CD4-positive, alpha-beta T cell treated with Interleukin-4 for 1 hour (primary cell): ENCODE measurements at regions not wholly inside any gene's neighbourhood (a gene's known extent, or its start where the extent isn't known, plus 50 kb on each side); places are given as distances from the start of the nearest gene placed in this dataset.
A peak's percentile ranks its signal among the peaks of the same experiment; 100 is the strongest.

Experiments used
- DNase-seq, 2 donors: peaks; one replicate each; pipeline ENCODE4 v3.0.0-alpha.2; 2020 to 2022

DNA sequence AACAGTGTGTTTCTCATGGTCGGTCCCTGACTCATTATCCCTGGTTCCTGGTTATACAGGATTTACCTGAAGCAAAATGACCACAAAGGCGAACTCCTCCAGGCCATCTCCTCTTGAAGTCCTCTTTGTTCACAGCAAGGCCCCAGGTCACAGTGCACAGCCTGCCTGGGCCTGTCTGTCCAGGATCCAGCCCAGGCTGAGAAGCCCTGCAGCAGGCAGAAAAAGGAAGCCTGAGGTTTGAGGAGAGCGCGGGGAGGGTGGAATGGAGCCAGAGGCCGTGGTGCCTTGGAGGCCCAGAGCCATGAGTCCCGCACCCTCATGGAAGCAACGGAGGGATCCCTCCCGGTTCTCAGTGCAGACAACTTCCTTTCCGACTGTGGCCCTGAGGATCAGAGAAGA, 136.8 kb upstream of the IRF2BP2 start:
- DNase-seq = no peak

DNA sequence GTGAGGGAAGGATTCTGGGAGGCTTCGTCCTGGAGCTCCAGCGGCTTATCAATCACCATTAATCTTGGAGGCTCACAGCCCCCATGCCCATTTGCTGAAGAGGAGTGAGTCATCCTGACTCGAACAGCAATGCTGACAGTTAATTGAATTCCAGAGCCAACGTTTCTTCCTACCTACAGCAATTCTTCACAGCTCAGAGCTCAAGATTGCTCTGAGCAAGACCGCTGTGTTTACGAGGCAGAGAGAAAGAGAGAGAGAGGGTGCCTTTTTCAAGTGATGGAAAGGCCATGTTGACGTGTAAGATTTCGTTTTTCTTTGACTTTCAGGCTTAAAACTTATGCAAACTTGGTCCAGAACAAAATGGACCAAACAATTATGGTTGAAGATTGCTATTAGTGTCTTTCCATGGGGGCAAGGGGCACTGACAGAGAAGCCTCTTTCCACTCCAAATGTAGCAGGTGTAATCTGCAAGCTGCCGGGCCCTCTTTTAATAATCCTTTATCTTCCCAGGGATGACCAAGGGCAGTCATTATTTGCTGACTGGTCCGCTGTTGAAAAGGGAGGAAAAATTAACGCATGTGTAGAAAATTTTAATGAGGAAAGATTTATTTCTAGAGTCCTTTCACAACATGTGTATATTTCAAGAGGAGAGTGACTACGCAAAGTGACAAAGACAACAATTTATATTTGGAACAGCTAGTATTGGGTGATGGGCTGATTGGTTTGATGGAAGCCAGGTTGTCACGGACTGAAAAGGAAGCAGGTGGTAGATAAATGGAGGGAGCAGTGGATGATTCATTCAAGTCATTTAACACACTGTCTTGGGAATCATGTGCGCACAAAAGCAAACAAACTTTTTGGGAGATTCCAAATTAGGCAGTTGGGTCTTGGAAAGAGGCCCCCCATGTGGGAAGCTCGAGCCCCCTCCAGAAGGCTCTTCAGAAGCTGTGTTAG, 136.1 kb upstream of the IRF2BP2 start:
- no peak for DNase-seq

DNA sequence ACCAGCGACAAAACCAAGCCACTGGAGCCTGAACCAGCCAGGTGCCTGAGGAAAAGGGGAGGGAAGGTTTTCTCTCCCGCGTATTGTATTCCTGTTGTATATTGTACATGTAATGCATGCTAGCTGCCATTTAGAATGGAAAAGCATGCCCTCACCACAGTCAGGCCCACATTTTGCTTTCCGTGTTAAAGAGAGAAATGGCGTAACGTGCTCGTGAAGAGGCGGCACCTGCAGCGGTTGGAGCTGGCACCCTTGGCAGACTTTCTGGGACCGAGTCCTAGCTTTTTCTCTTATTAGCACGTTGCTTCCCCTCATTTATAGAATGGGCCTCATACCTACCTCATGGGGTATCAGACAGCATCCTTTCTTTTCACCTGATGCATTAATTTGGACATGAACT, 135.3 kb upstream of the IRF2BP2 start:
- DNase-seq = no peak

DNA sequence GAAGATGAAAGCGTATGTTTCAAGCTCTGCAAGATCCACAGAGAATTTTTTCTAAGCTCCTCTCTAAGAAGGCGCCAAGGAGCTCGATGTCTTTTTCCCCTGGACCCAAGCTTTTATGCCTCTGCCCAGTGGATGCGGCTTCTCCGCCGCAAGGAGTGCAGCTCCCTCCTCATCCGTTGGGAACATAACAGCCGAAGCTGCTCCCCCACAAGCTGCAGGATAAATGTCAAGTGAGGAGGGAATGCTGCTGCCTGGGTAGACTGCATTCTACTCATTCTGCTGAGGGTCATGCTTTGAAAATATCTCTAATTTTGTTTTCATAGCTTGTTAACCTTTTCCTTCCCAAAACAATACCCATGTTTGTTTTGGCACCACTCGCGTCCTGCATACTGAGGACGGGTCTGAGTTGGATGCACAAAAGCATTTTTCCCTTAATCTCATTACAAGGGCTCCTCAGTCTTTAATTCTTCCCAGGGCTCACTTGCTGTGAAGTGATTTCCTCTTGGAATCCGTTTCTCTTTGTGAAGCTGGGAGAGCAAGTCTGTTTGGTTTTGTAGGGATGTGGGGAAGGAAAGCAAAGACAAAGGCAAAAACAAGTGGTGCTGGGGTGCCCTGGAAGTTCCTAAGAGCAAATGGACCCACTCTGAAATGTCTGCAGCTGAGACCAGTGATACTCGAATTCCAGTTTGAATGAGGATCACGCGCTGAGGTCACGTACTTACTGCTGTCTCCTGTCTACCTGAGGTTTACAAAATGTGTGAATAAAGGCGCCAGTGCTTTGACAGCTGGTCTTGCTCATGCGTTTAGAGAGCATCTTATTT, 134.0 kb upstream of the IRF2BP2 start:
- no peak for DNase-seq

DNA sequence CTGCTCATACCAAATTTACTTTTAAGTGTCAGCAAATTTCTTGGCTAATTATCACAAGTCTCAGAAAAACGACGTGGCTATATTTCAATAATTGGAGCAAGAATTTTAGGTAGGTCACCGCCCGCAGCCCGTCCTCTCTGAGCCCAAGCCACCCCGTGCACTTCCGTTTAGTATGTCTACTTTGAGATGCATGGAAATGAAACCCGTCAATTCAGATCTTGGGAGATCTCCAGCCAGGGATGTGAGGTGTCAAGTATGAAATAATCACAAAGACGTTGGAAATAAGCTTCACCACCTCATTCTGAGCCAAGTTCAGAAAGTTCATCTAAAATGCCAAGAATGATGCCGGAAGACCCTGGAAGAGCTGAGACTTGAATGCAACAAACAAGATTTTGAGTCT, 132.6 kb upstream of the IRF2BP2 start:
- DNase-seq = no peak

DNA sequence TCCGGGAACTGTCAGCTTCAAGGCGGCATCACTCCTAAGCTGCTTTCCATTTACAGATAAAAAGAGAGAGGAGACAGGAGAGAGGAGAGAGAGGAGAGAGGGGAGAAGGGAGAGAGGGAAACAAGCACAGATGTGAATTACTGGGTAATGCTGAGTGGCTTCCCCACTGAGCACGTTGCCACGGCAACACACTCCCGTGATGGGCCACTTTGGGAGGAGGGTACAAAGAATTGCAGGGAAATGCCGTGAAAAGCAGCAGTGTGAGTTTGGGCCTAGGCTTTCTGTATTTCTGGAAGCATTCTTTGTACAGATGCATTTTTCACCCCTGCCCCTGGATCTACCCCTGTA, 128.0 kb upstream of the IRF2BP2 start:
- no peak for DNase-seq

DNA sequence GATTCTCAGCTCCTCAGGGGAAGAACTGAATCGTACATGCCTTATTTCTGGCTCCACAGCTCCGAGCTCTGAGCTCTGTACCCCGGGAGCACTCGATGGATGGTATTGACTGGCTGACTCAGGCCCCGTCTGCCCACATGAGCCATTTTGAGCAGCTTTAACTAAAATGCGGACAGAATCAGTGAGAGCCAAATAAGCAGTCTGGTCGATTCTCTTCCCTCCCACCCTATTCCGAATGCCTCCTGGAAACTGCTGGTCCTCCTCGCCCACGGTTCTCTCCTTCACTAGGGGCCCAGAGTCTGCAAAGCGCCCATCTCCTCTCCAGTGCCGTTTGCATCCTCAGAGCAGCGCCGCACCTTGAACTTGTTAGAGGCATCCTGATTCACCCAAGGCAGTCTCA, 125.9 kb upstream of the IRF2BP2 start:
- no peak for DNase-seq

DNA sequence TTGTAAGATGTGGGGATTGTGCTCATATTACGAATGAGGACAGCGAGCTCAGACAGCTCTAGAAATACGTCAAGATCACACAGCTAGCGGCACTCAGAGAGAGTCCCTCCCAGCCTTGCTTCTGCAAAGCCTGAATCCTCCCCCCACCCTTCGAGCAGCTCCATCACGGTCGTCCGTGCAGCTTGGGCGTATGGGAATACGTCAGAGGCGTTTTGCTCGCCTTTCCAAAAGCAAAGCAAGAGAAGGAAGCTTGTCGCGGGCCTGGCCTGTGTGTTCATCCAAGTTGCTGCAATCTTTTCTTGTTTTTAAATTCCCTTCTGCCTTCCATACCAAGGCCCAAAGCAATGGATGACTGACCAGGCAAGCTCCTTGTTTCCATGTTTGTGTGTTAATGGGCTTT, 125.5 kb upstream of the IRF2BP2 start:
- DNase-seq = no peak

DNA sequence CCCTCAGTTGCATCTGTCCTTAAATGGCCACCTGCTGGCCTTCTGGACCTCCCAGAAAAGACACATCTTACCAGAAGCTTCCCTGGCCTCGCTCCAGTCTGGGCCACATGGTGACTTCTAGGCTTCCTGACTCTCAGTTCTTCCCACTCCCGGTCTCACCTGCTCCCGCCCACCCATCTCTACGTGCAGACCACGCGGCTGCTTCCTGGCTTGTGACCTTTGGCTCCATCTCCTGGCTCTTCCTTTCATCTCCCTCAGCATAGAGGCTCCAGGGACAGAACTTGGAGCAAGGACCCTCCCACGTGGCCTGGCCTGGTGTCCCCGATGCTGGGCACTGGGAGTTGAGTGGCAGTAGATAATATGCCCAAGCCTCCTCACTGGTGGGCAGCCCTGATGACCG, 124.9 kb upstream of the IRF2BP2 start:
- no peak for DNase-seq

DNA sequence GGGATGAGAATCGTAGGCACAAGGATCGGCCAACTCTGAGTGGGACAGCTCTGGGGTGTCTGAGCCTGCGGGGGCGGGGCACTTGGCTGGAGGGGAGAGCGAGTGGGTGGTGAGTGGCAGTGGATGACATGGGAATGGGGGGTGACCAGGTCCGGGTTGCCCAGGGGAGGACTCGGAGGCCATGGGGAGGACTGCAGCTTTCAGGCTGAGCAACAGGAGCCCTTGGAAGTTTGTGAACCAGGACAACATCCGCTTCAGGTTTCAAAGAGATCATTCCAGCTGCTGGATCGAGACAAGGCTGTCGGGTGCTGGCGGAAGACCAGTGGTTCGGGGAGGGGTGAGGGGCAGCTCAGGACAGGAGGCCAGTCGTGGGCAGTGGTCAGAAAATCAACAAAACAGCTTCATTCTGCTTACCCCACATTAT, 124.4 kb upstream of the IRF2BP2 start:
- no peak for DNase-seq

DNA sequence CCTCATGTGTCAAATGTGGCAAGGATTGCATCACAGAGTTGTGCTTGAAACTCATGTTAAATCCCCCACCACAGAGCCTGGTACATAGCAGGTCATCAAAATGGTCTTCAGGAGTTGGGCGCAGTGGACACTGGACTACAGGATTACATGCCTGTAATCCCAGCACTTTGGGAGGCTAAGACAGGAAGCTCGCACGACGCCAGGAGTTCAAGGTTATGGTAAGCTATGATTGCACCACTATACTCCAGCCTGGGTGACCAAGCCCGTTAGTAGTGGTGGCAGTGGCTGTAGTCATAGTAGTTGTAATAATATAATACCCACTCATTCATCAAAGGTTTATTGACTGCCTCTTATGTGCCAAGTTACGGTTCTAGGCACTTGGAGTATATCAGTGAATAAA, 123.4 kb upstream of the IRF2BP2 start:
- DNase-seq = no peak

DNA sequence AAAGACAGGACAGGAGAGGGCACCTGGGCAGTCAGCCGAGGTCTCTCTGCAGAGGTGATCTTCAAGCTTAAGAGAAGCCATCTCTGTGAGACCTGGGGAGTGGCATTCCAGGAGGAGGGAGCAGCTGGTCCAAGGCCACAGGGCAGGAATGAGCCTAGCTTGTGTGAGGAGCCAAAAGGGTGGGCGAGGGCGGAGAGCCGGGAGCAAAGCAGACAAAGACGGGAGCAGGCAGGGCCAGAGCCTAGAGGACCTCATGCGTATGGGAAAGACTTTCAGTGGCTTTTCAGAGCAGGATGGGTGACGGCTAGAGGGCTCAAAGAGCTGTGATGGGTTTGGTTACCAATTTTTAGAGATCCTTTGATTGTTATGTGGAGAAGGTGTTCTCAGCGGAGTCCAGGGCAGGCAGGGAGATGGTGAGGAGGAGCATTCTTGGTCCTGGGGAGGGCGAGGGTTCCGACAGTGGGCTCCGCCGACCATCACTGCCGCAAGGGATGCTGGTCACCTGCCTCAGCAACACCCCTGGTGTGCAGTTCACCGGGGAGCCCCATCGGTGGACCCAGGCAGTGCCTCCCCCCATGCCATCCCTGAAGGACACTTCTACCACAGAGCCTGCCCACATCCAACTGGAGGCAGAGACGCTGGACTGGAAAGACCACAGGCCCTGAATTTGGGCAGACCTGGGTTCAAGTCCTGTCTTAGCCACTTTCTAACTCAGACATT, 122.9 kb upstream of the IRF2BP2 start:
- no peak for DNase-seq

DNA sequence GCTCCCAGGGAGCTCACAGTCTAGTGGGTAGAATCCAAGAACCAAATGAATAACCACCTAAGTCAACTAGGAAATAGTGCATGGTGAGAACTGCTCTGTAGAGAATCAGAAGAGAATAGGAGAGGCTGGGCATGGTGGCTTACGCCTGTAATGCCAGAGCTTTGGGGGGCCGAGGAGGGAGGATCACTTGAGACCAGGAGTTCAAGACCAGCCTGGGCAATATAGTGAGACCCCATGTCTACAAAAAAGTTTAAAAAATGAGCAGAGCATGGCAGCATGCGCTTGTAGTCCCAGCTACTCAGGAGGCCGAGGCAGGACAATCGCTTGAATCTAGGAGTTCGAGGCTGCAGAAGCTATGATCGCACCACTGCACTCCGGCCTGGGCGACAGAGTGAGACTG, 122.3 kb upstream of the IRF2BP2 start:
- no peak for DNase-seq

DNA sequence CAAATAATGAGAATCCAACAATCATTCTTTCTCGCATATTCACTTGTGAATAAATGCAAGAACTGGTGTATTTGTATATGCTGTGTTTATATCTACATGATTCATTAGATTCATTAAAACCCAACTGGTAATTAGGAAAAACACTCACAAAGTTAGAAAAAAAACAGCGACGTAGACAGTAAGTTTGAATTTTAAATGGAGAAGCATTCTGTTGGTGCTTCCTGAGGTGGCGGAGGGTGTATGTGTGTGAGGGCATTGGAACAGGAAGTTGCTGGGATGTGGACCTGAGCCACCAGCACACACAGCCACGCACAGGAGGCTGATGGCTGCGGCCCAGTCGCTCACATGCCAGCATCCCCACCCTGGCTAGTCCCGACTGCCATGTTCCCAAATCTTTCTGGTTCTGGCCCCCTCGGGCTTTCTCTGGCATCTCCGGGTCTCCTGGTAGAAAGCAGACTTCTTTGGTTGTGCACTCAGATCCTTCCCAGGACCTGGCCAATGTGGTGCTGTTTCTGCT, 121.6 kb upstream of the IRF2BP2 start:
- DNase-seq = peak; percentile 31 to 52

DNA sequence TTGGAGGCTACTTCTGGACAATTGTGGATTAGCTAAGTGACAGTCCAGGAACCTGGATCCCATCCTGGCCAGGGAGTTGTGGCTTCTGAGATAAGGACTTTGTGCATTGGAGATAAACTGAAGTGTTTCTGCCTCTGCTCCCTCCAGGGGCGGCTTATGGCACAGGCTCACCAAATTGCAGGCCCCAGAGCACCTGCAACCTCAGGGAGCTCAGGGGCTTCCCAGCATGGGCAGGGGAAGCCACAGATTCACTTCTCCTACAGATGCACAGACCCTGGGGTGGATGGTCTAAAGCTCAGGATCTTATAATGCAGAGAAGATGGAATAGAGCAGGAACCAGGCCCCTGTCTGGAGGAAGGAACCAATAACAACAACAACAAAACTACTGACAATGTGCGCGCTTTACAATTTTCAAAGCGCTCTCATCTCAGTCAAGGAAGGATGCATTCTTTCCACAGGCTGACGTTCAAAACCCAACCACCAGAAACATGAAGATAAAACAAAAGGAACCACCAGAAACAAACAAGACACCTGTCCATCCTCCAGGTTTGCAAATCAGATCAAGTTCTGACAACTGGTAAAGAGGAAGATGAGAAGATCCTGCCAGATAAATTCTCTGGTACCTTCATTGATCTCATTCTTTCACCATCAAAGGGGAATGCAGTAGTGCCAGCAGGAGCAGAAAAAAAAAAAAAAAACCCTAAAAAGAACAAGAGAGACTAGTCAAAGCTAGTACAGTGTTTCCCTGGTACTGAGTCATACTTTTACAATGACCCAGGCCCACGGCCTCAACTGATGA, 121.0 kb upstream of the IRF2BP2 start:
- DNase-seq = peak; percentile 47 to 67

DNA sequence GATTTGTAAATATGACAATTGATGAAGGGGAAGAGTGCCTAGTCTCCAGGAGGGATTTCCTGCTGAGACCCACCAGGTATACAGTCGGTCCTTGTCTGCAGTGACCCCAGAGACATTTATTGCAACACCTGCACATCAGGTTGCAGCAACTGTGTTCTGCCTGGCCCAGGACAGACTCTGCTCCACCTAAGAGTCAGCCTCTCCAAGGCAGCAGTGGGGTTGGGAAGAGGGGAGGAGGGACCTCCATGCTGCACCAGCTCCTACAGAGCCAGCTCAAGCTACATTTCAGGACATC, 120.4 kb upstream of the IRF2BP2 start:
- DNase-seq = no peak

DNA sequence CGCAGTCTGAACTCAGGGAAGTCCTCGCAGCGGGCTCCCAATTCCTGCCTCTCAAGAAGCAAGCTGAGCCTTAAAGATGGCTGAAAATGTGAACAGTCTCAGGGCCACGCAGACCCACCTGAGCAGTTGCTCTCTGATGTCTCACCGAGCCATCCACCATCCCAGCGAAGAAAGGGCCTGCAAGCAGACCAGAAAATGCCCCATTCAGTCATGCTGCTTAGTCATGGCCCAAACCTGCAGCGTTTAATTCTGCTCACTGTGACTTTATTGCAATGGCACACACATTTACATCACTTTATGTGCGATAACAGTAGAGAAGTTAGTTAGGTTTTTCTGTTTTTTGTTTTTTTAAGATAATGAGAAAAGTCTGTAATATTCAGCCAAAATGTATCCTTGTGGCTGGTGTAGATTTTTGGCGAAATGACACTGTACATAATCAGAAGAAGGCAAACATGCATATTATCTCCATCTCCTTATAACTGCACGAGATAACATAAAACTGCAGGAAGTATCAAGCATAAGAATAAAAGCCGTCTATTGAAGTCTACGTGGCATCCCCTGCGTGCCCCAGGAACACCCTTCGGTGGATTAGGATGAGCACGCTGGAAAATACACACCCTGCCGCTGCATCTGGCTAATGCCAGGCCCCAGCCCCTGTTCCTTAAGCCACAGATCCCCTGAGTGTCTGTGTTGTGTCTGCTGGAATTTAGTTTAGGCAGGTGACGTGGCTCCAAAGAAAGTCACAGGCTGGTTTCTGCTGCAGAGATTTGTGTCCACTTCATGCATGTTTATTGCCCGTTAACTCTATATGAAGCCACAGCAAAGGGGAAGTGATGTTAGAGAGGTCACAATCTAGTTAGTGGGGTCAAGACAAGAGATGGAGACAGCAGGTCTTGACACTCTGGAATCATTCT, 119.8 kb upstream of the IRF2BP2 start:
- DNase-seq = no peak

DNA sequence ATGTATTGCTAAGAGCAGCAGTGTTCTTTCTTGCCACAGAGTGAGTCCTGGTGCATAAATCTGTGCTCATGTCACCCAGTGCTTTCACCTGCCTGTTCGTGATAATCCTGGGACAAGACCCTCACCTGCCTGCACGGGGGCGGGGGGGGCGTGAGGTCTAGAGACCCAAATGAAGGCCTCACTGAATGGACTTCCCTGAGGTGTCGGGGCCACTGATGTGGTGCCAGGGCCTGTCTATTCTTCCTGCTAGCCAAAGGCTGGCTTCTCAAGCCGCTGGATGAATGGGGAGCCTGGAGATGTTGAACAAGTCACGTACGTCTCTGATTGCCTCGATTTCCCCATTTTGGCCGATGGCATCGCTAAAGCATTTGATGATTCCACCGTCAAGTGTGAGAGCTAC, 118.8 kb upstream of the IRF2BP2 start:
- DNase-seq = no peak

DNA sequence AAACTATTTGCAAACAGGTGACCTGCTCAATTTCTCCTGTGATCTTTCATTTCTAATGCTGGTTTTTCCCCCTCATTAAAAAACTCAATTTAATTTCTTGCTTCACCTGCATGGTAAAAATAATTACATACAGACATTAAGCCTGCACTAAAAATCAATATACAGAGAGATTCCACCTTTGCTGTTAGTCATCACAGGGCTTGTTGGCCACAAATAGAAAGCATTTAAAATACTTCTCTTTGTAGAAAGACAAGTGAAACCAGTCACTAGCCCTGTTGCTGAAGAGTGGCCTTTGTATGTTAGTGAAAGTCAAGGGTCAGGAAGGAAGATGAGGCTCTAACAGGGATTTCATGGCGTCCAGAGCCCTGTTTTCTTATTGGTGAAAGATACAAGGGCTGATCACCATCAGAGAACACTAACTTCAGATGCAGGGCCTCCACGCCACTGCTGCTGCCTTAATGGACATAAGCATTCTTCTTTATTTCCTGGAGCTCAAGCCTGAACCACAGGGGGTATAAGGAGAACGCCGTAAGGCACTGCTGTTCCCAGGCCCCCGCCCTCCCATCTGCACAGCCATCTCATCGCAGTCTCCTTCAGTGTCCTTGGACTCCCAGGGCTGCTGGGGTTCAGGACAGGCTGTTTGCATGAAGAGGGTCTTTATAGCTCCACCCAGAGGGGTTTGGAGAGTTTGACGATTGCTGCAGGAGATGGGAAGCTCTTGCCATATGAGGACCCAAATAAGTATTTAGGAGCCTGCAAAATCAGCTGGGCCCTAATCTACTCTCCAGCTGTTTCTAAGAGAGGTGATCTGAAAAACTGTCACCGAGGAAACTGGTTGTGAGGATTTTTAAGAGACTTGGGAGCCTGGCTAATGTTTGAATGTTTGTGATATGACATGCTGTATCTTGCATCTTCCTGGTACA, 117.3 kb upstream of the IRF2BP2 start:
- DNase-seq = no peak

DNA sequence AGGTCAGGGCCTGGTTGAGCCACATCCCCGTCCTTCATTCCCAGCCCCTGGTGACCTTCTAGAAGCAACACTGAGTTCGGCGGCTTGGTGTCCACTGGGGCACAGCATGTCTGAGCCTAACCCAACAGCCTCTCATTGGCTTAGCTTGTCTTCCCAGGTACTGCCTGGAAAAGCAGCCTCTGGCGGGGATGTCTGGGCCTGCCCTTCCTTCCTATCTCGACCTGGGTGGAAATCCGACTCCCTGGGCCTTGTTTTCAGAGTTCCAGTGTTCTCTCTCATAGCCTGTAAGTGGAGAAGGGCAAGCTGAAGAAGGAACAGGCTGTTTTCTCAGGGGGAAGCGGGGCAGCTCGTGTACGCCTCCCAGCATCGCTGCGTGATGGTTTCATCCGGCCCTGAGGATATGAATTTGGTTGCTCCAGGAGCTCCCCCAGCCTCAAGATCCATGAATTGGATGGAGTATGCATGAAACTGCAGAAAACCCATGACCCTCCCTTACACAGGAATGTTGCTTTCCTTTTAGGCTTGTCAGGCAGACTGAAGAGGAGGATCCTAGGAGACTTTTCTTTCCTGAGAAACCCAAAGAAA, 116.5 kb upstream of the IRF2BP2 start:
- no peak for DNase-seq
